HFF-Myc (cell line): ENCODE measurements at regions not wholly inside any gene's neighbourhood (a gene's known extent, or its start where the extent isn't known, plus 50 kb on each side); places are given as distances from the start of the nearest gene placed in this dataset.

ENCODE experiments used
- DNase-seq: peaks from one replicate; pipeline ENCODE4 v3.0.0-alpha.2; 2011; ENCODE audit warnings: low read depth; ENCODE audit errors: extremely low read depth
- H3K4me3 ChIP-seq: replicated peaks from 2 replicates; pipeline ENCODE4 v1.5.1; 2011; ENCODE audit warnings: low read depth, mild to moderate bottlenecking, control low read depth, low read length
- CTCF ChIP-seq: IDR thresholded peaks from 2 replicates; pipeline ENCODE4 v1.5.1; 2012; ENCODE audit warnings: mild to moderate bottlenecking, low read depth, low read length, control low read depth; ENCODE audit errors: missing control alignments

DNA sequence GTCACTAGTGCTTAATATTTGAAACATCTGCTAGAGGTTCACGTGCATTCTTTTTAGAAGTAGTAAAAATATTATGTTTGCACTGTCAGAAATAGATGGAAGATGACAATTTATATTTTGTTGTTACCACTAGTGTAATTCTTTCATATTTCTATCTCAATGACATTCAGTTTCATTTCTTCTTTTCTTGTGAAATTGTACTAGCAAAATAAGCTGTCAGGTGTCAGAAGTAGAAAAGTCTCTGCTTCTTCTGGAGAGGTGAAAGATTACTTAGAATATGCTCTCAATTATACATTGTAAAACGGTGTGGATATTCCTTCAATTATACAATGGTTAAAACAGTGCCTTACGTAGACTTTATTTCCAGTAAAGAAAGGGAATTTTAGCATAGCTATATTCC lies 395.4 kb downstream of the CSNK1G3 start:
- no peak for DNase-seq
- no peak for TF ChIP-seq CTCF
- no peak overlapping the region for H3K4me3 ChIP-seq

- H3K4me3 ChIP-seq, result no peak overlapping the region
- TF ChIP-seq CTCF, result no peak
- no peak for DNase-seq
Observed at GRCh38 chr5:123906698-123907295, 394.8 kb downstream of the CSNK1G3 start.

DNA sequence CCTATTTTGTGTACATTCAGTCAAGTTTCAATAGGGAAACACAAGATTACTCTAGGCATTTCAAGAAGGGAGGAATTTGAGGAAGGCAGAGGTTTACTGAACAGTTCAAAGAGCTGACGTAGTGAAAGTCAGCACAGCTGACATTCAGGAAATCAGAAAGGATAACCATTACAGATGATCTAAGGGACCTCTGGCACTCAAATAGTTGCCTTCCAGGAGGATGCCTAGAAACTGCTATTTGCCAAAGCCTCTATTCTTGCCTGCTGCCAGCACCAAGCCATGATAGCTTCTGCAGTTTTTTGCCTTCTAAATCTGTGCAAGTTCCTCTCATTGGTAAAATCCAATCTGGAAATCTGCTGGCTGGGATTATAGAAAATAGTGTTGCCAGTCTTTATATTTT lies 373.1 kb downstream of the CSNK1G3 start:
- no peak for DNase-seq
- no peak overlapping the region for H3K4me3 ChIP-seq
- TF ChIP-seq CTCF, result no peak

- no peak overlapping the region for H3K4me3 ChIP-seq
- no peak for DNase-seq
- TF ChIP-seq CTCF, result no peak
Observed at GRCh38 chr5:123882965-123883345, 371.0 kb downstream of the CSNK1G3 start.

DNA sequence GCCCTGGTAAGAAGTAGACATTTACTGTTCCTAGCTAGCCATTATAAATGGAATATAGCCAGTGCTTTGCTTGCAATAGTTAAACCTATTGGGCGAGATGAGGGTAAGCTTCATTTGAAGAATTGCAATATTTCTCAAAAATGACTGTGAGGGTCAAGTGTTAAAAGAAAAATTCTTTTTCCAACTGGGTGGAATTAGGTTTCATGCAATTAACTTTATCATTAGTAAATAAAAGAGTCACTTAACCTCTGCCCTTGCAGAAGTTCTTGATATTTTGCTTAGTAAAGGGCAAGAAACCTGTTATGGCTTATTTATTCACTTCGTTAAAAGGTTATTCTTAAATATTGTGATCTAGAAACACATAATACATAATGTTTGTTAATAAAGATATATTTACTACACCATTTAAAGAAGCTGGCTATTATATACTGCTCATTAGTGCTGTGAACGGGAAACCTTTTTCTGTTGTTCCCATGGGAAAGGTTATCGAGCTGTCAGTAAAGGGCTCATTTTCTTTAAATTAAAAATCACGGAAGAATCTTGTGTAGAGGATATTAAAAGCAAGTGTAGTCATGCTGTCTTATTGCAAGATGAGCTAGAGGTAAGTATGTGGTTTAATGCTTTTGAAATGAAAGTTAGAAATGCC lies 370.5 kb downstream of the CSNK1G3 start:
- H3K4me3 ChIP-seq, result no peak overlapping the region
- DNase-seq, result no peak
- TF ChIP-seq CTCF, result no peak

DNA sequence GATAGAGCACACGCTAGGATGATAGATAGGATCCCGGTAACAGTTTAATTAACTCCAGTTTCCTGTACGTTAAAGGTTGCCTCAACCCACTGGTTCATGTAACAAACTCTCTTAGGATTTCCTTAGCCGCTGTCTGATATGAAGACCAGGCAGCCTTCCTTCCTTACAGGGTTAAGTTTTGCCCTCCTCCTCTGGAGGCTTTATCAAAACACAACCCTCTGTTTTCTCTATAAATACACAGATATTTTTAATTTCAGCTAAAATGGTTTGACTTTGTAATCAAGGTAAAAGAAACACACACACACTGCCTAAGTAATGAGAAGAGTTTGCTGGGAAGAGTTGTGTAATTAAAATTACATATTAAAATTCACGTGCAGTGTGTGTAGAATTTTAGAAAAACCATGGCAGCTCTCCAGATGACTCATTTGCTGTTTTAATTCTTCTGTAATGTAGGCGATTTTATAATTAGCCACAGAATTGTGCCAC lies 369.8 kb downstream of the CSNK1G3 start:
- DNase-seq, result no peak
- H3K4me3 ChIP-seq, result no peak overlapping the region
- no peak for TF ChIP-seq CTCF
